IMR-90 (cell line): ENCODE measurements at regions not wholly inside any gene's neighbourhood (a gene's known extent, or its start where the extent isn't known, plus 50 kb on each side); places are given as distances from the start of the nearest gene placed in this dataset.
"Not testable (repeated sequence)": the region's sequence is repeated elsewhere in the genome, so short reads cannot be mapped to it uniquely, and the experiment has no call there.

Source experiments
- ATAC-seq: fragments of 200-7000 bp; cut with Tn5 transposase; 2 replicates; pipeline ENCODE4 v1.9.1; 2020; ENCODE audit warnings: low read depth, mild to moderate bottlenecking, moderate library complexity
- BruUV-seq: library from RNA; stranded (reverse); fragments of 400-500 nt; replicated peaks from 2 replicates; lab custom pipeline; 2021; lab: Mats Ljungman, UMichigan
- CTCF ChIA-PET: fragments of 300-600 bp; formaldehyde crosslinking; extraction: SDS; loops from one replicate; lab custom pipeline; 2021; ENCODE audit warnings: antibody characterized with exemption; lab: Yijun Ruan, JAX
- POLR2A ChIA-PET: fragments of 300-600 bp; sonication (Branson Sonifier 250); formaldehyde crosslinking; loops from one replicate; lab custom pipeline; 2022; ENCODE audit warnings: antibody characterized with exemption; ENCODE audit not compliant: unreplicated experiment; lab: Charles Lee
- DNase-seq: peaks from one replicate; pipeline ENCODE4 v3.0.0; 2013
- H2AFZ ChIP-seq: replicated peaks from 2 replicates; pipeline ENCODE3; 2013; ENCODE audit warnings: low read length, mild to moderate bottlenecking; ENCODE audit not compliant: poor library complexity
- H2AK5ac ChIP-seq: 2 replicates; pipeline ENCODE4 v1.6.1; 2013; ENCODE audit warnings: low read depth, low read length, inconsistent platforms
- H2AK9ac ChIP-seq: replicated peaks from 2 replicates; pipeline ENCODE3; 2013; ENCODE audit warnings: mild to moderate bottlenecking, low read depth, low read length, moderate library complexity; ENCODE audit not compliant: poor library complexity
- H2BK120ac ChIP-seq: 2 replicates; pipeline ENCODE4 v1.6.1; 2013; ENCODE audit warnings: low read depth, low read length, inconsistent platforms
- H2BK15ac ChIP-seq: 3 replicates; pipeline ENCODE4 v1.6.1; 2013; ENCODE audit warnings: low read depth, low read length, inconsistent platforms
- H2BK20ac ChIP-seq: 2 replicates; pipeline ENCODE4 v1.6.1; 2013; ENCODE audit warnings: low read depth, mild to moderate bottlenecking, inconsistent platforms, low read length, moderate library complexity
- H2BK5ac ChIP-seq: 2 replicates; pipeline ENCODE4 v1.6.1; 2013; ENCODE audit warnings: mild to moderate bottlenecking, low read depth, low read length, inconsistent platforms; ENCODE audit not compliant: poor library complexity, severe bottlenecking
- H3K14ac ChIP-seq: replicated peaks from 2 replicates; pipeline ENCODE4 v1.6.1; 2013; ENCODE audit warnings: low read depth, low read length, inconsistent platforms
- H3K18ac ChIP-seq: 2 replicates; pipeline ENCODE4 v1.6.1; 2013; ENCODE audit warnings: low read depth, low read length, control low read depth
- H3K23ac ChIP-seq: 2 replicates; pipeline ENCODE4 v1.6.1; 2013; ENCODE audit warnings: low read depth, low read length, inconsistent platforms
- H3K27ac ChIP-seq: 2 replicates; pipeline ENCODE4 v1.5.1; 2013; ENCODE audit warnings: mild to moderate bottlenecking, control low read depth, low read length; ENCODE audit not compliant: insufficient read depth
- H3K27me3 ChIP-seq: 2 replicates; pipeline ENCODE4 v1.6.1; 2013; ENCODE audit warnings: low read length; ENCODE audit not compliant: control insufficient read depth, insufficient read depth
- H3K36me3 ChIP-seq: 2 replicates; pipeline ENCODE4 v1.6.1; 2013; ENCODE audit warnings: low read length, mixed read lengths; ENCODE audit not compliant: control insufficient read depth, insufficient read depth
- H3K4ac ChIP-seq: 2 replicates; pipeline ENCODE4 v1.6.1; 2013; ENCODE audit warnings: low read depth, low read length, inconsistent platforms
- H3K4me1 ChIP-seq: 2 replicates; pipeline ENCODE4 v1.6.1; 2013; ENCODE audit warnings: low read length, mixed read lengths; ENCODE audit not compliant: control insufficient read depth, insufficient read depth
- H3K4me2 ChIP-seq: 2 replicates; pipeline ENCODE4 v1.6.1; 2013; ENCODE audit warnings: low read depth, mild to moderate bottlenecking, control low read depth, low read length, moderate library complexity
- H3K4me3 ChIP-seq: 2 replicates; pipeline ENCODE4 v1.5.1; 2013; ENCODE audit warnings: low read depth, mild to moderate bottlenecking, control low read depth, low read length, moderate library complexity; ENCODE audit not compliant: insufficient read depth
- H3K56ac ChIP-seq: 2 replicates; pipeline ENCODE4 v1.6.1; 2013; ENCODE audit warnings: low read length, inconsistent platforms; ENCODE audit not compliant: insufficient read depth; ENCODE audit errors: extremely low read depth
- H3K79me1 ChIP-seq, 2 experiments: 2 replicates each; pipeline ENCODE4 v1.6.1; 2013; ENCODE audit warnings: low read length in 2 of 2, inconsistent platforms in 1 of 2, low read depth in 1 of 2
- H3K9ac ChIP-seq: 2 replicates; pipeline ENCODE4 v1.6.1; 2013; ENCODE audit warnings: low read depth, low read length, control low read depth
- H3K9me1 ChIP-seq: 2 replicates; pipeline ENCODE4 v1.6.1; 2013; ENCODE audit warnings: low read length, inconsistent platforms; ENCODE audit not compliant: insufficient read depth
- H3K9me3 ChIP-seq: 2 replicates; pipeline ENCODE4 v1.6.1; 2013; ENCODE audit warnings: low read length; ENCODE audit not compliant: control insufficient read depth, insufficient read depth
- H4K20me1 ChIP-seq: 2 replicates; pipeline ENCODE4 v1.6.1; 2013; ENCODE audit warnings: low read length, inconsistent platforms; ENCODE audit not compliant: insufficient read depth
- H4K5ac ChIP-seq: 2 replicates; pipeline ENCODE4 v1.6.1; 2013; ENCODE audit warnings: mild to moderate bottlenecking, low read depth, low read length, control low read depth
- H4K8ac ChIP-seq, 2 experiments: 2 replicates each; pipeline ENCODE4 v1.6.1; 2013; ENCODE audit warnings: low read depth in 2 of 2, low read length in 2 of 2, control low read depth in 1 of 2, inconsistent platforms in 1 of 2
- H4K91ac ChIP-seq: 2 replicates; pipeline ENCODE4 v1.6.1; 2013; ENCODE audit warnings: low read depth, low read length, inconsistent platforms; ENCODE audit not compliant: insufficient read depth
- WGBS, 2 experiments: methylation state at CpG; one replicate each; pipeline versions ENCODE4 v1.1.5 to v1.1.7; 2013; ENCODE audit warnings: missing lambda C conversion rate in 2 of 2; ENCODE audit not compliant: insufficient read length in 1 of 2; ENCODE audit errors: extremely low coverage in 2 of 2; 5-methylcytosine and 5-hydroxymethylcytosine counted together
- dilution Hi-C: fragments of 300-500 bp; cut with HindIII; formaldehyde crosslinking; loops from one replicate; pipeline ENCODE4 v1.14.3; 2018; ENCODE audit warnings: low sequenced_read_pairs; ENCODE audit not compliant: unreplicated experiment
- in situ Hi-C: fragments of 300-500 bp; cut with MboI; formaldehyde crosslinking; loops from 3 replicates; pipeline ENCODE4 v1.14.3; 2019; ENCODE audit warnings: low sequenced_read_pairs, inconsistent platforms, mixed read lengths
- intact Hi-C: fragments of 100-400 bp; cut with micrococcal nuclease; formaldehyde crosslinking; loops from 2 replicates; pipeline ENCODE4 v1.10.0; 2022

DNA sequence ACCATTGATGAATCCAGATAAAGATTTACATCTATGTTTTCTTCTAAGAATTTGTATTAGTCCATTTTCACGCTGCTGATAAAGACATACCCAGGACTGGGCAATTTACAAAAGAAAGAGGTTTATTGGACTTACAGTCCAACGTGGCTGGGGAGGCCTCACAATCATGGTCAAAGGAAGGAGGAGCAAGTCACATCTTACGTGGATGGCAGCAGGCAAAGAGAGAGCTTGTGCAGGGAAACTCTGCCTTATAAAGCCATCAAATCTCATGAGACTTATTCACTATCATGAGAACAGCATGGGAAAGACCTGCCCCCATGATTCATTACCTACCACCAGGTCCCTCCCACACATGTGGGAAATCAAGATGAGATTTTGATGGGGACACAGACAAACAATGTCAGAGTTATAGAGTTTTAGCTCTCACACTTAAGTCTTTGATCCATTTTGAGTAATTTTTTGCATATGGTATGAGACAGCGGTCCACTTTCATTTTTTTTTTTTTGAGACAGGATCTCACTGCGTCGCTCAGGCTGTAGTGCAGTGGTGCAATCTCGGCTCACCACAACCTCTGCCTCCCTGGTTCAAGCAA lies 53.5 kb upstream of the JADE2 start:
- H3K27me3 ChIP-seq, H3K4me1 ChIP-seq, H3K79me1 ChIP-seq, H4K20me1 ChIP-seq, H3K27ac ChIP-seq, H3K4me2 ChIP-seq, BruUV-seq, H3K36me3 ChIP-seq, H4K8ac ChIP-seq, H2AK5ac ChIP-seq, H3K9ac ChIP-seq, H2AK9ac ChIP-seq, H2BK120ac ChIP-seq, H3K9me1 ChIP-seq, H3K4ac ChIP-seq, H3K23ac ChIP-seq, H2BK15ac ChIP-seq, H3K4me3 ChIP-seq, H2BK20ac ChIP-seq, H3K56ac ChIP-seq, H2AFZ ChIP-seq, H4K91ac ChIP-seq, in situ Hi-C loops, CTCF ChIA-PET, H2BK5ac ChIP-seq, POLR2A ChIA-PET, intact Hi-C loops, H3K18ac ChIP-seq, dilution Hi-C loops, H4K5ac ChIP-seq, DNase-seq, H3K9me3 ChIP-seq, H3K14ac ChIP-seq, ATAC-seq: not testable (repeated sequence)
- no CpG with 5 or more reads among the region's 7 CpGs for WGBS, 2 experiments
